ENCODE measurements at regions not wholly inside any gene's neighbourhood (a gene's known extent, or its start where the extent isn't known, plus 50 kb on each side); places are given as distances from the start of the nearest gene placed in this dataset.

- no peak overlapping the region for H3K27ac ChIP-seq
- H3K4me1 ChIP-seq, result peaks cover 0 to 12% (median 0%) of the 10 kb centered on the region in 4 donors
- no peaks in the 10 kb centered on the region for H3K36me3 ChIP-seq
- TF ChIP-seq, protein P1, sequence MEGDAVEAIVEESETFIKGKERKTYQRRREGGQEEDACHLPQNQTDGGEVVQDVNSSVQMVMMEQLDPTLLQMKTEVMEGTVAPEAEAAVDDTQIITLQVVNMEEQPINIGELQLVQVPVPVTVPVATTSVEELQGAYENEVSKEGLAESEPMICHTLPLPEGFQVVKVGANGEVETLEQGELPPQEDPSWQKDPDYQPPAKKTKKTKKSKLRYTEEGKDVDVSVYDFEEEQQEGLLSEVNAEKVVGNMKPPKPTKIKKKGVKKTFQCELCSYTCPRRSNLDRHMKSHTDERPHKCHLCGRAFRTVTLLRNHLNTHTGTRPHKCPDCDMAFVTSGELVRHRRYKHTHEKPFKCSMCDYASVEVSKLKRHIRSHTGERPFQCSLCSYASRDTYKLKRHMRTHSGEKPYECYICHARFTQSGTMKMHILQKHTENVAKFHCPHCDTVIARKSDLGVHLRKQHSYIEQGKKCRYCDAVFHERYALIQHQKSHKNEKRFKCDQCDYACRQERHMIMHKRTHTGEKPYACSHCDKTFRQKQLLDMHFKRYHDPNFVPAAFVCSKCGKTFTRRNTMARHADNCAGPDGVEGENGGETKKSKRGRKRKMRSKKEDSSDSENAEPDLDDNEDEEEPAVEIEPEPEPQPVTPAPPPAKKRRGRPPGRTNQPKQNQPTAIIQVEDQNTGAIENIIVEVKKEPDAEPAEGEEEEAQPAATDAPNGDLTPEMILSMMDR (IDR thresholded peaks at IDR 0.05), result no peak
- TF ChIP-seq POLR2A (IDR thresholded peaks at IDR 0.05) (no peak), EP300 (IDR thresholded peaks at IDR 0.05) (no peak)
- no peak overlapping the region for H3K4me3 ChIP-seq
- no peak for DNase-seq (ENCODE audit: low spot score in 2 of 2)
- WGBS, 2 donors, result 41 to 49% methylated on average over 10 of the region's 10 CpGs
- peaks cover 0 to 31% of the 10 kb centered on the region in 2 donors for H3K27me3 ChIP-seq
- no peaks in the 10 kb centered on the region for H3K9me3 ChIP-seq
These were observed 208.8 kb downstream of the MELK start for GRCh38 chr9:36781533-36781932.
